Fibroblast of pulmonary artery (primary cell): ENCODE measurements at regions not wholly inside any gene's neighbourhood (a gene's known extent, or its start where the extent isn't known, plus 50 kb on each side); places are given as distances from the start of the nearest gene placed in this dataset.

Experiments used
- DNase-seq: peaks from one replicate; pipeline ENCODE4 v3.0.0-alpha.2; 2010; ENCODE audit warnings: low read depth
- H3K4me3 ChIP-seq: replicated peaks from 2 replicates; pipeline ENCODE4 v1.5.1; 2011; ENCODE audit warnings: low read depth, mild to moderate bottlenecking, control low read depth, low read length, moderate library complexity
- CTCF ChIP-seq: IDR thresholded peaks from 2 replicates; pipeline ENCODE4 v1.5.1; 2011; ENCODE audit warnings: mild to moderate bottlenecking, control low read depth, low read length, inconsistent platforms; ENCODE audit errors: missing control alignments

GRCh38 chr1:214777364-214777763 lies 174.4 kb downstream of the CENPF start:
- H3K4me3 ChIP-seq = no peak overlapping the region
- no peak for TF ChIP-seq CTCF
- no peak for DNase-seq

GRCh38 chr1:214791961-214792360 lies 189.0 kb downstream of the CENPF start:
- peak; percentile 35 for DNase-seq
- H3K4me3 ChIP-seq = no peak overlapping the region
- no peak for TF ChIP-seq CTCF

- DNase-seq = no peak
- H3K4me3 ChIP-seq = no peak overlapping the region
- TF ChIP-seq CTCF = no peak
Observed at GRCh38 chr1:214792527-214793186, 189.7 kb downstream of the CENPF start.

DNA sequence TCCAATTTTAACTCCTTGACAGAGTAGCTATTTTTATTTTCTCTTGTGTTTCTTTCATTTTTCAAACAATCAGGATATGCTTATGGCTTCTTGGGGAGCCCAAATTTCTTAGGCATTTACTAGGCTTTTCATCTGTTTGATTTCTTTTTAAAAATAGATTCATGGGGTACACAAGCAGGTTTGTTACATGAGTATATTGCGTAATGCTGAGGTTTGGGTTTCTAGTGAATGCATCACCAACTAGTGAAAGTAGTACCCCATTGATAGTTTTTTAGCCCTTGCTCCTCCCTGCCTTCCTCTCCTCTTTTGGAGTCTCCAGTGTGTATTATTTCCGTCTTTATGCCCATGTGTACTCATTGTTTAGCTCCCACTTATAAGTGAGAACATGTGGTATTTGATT lies 190.7 kb downstream of the CENPF start:
- DNase-seq = no peak
- no peak overlapping the region for H3K4me3 ChIP-seq
- TF ChIP-seq CTCF = no peak

GRCh38 chr1:214801191-214801590 lies 198.2 kb downstream of the CENPF start:
- no peak for TF ChIP-seq CTCF
- no peak for DNase-seq
- no peak overlapping the region for H3K4me3 ChIP-seq

DNA sequence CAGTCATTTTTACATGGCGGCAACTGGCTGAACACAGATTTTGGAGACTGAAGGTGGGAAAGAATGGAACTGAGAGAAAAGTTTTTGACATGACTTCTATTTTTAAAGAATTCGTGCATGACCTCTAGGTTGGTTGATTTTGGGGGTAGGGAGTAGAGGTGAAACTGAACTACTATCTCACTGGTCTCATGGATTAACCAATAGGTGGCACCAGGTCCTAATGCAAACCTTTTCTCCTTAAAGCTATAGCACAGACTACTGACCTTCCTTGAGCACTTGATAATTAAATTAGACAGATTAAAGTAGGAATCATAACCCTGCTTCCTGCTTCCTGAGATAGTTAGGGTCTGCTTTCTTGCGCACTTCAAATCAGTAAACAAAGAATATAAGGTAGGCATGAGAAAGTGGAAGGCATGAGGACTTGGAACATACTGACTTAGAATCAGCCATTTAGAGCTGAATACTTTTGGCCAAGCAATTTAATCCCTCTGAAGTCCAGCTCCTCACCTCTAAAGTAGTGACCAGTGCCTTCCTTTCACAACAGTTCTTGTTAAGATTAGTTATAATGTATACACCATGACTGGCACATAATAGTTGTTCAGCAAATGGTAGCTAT lies 206.0 kb downstream of the CENPF start:
- no peak overlapping the region for H3K4me3 ChIP-seq
- TF ChIP-seq CTCF = peak; percentile 54
- DNase-seq = peak; percentile 61

DNA sequence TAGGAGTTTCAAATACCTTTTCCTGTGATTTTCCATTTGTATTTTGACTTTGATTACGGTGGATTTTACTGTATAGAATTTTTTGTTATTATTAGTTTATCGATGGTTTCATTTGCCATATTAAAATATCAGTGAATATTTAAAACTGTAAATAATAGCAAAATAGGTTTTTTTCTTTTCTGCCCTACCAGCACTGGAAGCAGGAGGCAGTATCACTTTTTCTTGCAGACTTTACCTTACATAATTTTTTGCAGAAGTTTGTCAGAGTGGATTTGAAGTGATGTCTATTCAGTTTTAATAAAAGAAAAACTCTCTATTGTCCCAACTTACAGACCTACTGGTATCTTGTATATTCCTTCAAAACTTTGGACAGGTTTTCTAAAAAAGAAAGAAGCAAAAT lies 213.6 kb downstream of the CENPF start:
- DNase-seq = no peak
- TF ChIP-seq CTCF = peak; percentile 24
- no peak overlapping the region for H3K4me3 ChIP-seq
